BE2C (cell line): ENCODE measurements at regions not wholly inside any gene's neighbourhood (a gene's known extent, or its start where the extent isn't known, plus 50 kb on each side); places are given as distances from the start of the nearest gene placed in this dataset.

Experiments
- DNase-seq: peaks from one replicate; pipeline ENCODE4 v3.0.0-alpha.2; 2020
- H3K27me3 ChIP-seq: fragments of 250-450 bp; sonication (Bioruptor Pico); 2 replicates; pipeline ENCODE4 v1.5.1; 2020; ENCODE audit warnings: mild to moderate bottlenecking
- H3K36me3 ChIP-seq: fragments of 250-450 bp; sonication (Bioruptor Pico); 2 replicates; pipeline ENCODE4 v1.5.1; 2020; ENCODE audit warnings: mild to moderate bottlenecking
- H3K4me1 ChIP-seq: fragments of 250-450 bp; sonication (Bioruptor Pico); 2 replicates; pipeline ENCODE4 v1.5.1; 2020
- H3K4me3 ChIP-seq: 2 replicates; pipeline ENCODE4 v1.5.1; 2011; ENCODE audit warnings: low read depth, low read length
- H3K9me3 ChIP-seq: fragments of 250-450 bp; sonication (Bioruptor Pico); 2 replicates; pipeline ENCODE4 v1.5.1; 2020
- TF ChIP-seq, protein P1 (sequence below): IDR thresholded peaks from 2 replicates; pipeline ENCODE4 v1.5.1; 2012; ENCODE audit warnings: mild to moderate bottlenecking, low read depth, low read length

DNA sequence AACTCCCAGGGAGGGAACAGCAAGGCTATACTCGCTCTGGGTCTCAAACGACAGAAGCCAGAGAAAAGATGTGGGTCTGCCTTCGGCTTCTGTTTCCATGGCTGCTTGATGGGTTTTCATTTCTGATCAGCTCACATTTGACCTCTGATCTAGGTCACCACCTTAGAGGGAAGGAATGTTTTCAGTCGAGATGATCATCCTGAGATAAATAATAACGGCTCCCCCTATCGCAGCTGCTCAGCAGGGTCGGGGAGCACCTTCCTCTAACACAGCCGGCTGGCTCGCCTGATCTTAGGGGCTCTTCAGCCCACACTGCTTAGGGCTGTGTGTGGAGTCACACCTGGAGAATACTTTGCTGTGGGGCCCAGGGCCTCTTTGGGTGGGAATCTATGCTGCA, 53.1 kb upstream of the ZNF648 start:
- no peaks in the 10 kb centered on the region for H3K9me3 ChIP-seq
- DNase-seq = no peak
- H3K4me1 ChIP-seq = no peaks in the 10 kb centered on the region
- H3K27me3 ChIP-seq = no peaks in the 10 kb centered on the region
- TF ChIP-seq, protein P1, sequence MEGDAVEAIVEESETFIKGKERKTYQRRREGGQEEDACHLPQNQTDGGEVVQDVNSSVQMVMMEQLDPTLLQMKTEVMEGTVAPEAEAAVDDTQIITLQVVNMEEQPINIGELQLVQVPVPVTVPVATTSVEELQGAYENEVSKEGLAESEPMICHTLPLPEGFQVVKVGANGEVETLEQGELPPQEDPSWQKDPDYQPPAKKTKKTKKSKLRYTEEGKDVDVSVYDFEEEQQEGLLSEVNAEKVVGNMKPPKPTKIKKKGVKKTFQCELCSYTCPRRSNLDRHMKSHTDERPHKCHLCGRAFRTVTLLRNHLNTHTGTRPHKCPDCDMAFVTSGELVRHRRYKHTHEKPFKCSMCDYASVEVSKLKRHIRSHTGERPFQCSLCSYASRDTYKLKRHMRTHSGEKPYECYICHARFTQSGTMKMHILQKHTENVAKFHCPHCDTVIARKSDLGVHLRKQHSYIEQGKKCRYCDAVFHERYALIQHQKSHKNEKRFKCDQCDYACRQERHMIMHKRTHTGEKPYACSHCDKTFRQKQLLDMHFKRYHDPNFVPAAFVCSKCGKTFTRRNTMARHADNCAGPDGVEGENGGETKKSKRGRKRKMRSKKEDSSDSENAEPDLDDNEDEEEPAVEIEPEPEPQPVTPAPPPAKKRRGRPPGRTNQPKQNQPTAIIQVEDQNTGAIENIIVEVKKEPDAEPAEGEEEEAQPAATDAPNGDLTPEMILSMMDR = no peak
- H3K36me3 ChIP-seq = no peaks in the 10 kb centered on the region
- H3K4me3 ChIP-seq = no peak overlapping the region

DNA sequence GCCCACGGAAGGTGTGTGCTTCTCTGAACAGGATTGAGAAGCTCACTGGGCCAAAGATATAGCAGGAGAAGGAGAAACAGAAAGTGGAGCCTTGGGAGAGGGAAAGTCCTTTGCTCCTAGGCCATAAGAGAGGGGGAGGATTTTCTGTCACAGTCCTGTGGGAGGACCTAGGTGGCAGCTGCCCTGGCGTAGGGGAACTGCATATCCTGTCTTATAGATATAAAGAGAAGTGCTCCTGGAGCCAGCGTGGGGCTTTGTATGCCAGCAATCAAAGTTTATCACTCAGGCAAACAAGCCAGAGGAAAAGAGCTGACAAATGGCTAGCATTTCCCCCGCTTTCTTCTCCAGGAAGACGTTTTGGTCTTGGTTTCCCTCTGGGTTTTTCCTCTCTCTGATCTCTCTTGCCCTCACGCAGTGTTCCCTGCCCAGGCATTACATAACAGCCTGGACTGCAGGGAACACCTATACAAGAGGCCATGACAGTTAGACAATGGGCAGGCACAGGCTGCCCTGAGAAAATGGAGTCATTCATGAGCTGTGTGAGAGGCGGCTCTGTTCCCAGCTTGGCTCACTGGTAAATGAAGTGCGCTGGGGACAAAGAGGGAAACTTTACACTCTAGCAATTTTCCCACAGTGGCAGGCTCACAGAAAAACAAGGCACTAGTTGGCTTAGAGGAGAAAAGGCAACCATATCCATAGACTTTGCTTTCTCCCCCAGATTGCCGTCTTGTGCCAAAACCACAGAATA, 52.5 kb upstream of the ZNF648 start:
- Histone ChIP-seq H3K4me1 (no peaks in the 10 kb centered on the region), H3K36me3 (no peaks in the 10 kb centered on the region), H3K27me3 (no peaks in the 10 kb centered on the region), H3K4me3 (no peak overlapping the region), H3K9me3 (no peaks in the 10 kb centered on the region)
- DNase-seq = no peak
- TF ChIP-seq, protein P1 = no peak

- DNase-seq = no peak
- Histone ChIP-seq H3K4me1 (no peaks in the 10 kb centered on the region), H3K27me3 (no peaks in the 10 kb centered on the region; the same call in 1 of the 2 replicates), H3K9me3 (no peaks in the 10 kb centered on the region), H3K4me3 (no peak overlapping the region), H3K36me3 (no peaks in the 10 kb centered on the region)
- TF ChIP-seq, protein P1 = no peak
These were observed 50.0 kb upstream of the ZNF648 start for GRCh38 chr1:182111496-182111895.
